Ascending aorta (tissue), 2 donors: ENCODE measurements at regions not wholly inside any gene's neighbourhood (a gene's known extent, or its start where the extent isn't known, plus 50 kb on each side); places are given as distances from the start of the nearest gene placed in this dataset.
A peak's percentile ranks its signal among the peaks of the same experiment; 100 is the strongest.

Experiments
- DNase-seq, 2 donors: peaks; one replicate each; pipeline ENCODE4 v3.0.0-alpha.2; 2019; ENCODE audit warnings: low spot score in 2 of 2
- H3K27ac ChIP-seq, 2 donors: fragments of 200-600 bp; sonication (generic); one replicate each; pipeline ENCODE4 v1.5.1; 2016 to 2017; ENCODE audit warnings: mild to moderate bottlenecking in 1 of 2
- H3K27me3 ChIP-seq: fragments of 200-600 bp; sonication (generic); one replicate; pipeline ENCODE4 v1.5.1; 2017
- H3K36me3 ChIP-seq, 2 donors: fragments of 200-600 bp; sonication (generic); one replicate each; pipeline ENCODE4 v1.5.1; 2016
- H3K4me1 ChIP-seq, 2 donors: fragments of 200-600 bp; sonication (generic); one replicate each; pipeline ENCODE4 v1.5.1; 2016 to 2017; ENCODE audit warnings: mild to moderate bottlenecking in 1 of 2
- H3K4me3 ChIP-seq, 2 donors: fragments of 200-600 bp; sonication (generic); one replicate each; pipeline ENCODE4 v1.5.1; 2016 to 2017; ENCODE audit warnings: mild to moderate bottlenecking in 1 of 2
- H3K9me3 ChIP-seq, 2 donors: fragments of 200-600 bp; sonication (generic); one replicate each; pipeline ENCODE4 v1.5.1; 2016
- intact Hi-C: fragments of 100-400 bp; cut with DNase I; formaldehyde crosslinking; loops from one replicate; pipeline ENCODE4 v1.15.1; 2023
- TF ChIP-seq, protein P1 (sequence below), 3 experiments: fragments of 200-600 bp in 2 of 3; fragments of 450-650 bp in 1 of 3; sonication (generic) in 2 of 3; IDR thresholded peaks; one replicate each; pipeline ENCODE4 v1.5.1; 2016 to 2019; ENCODE audit warnings: antibody characterized with exemption in 3 of 3, mild to moderate bottlenecking in 1 of 3, moderate library complexity in 1 of 3

GRCh38 chr3:167958141-167958540 is 137.6 kb downstream of the GOLIM4 start:
- no peaks in the 10 kb centered on the region for H3K36me3 ChIP-seq
- intact Hi-C loops = no loop called here
- no peaks in the 10 kb centered on the region for H3K27me3 ChIP-seq
- no peak overlapping the region for H3K27ac ChIP-seq
- no peak for DNase-seq
- TF ChIP-seq, protein P1, sequence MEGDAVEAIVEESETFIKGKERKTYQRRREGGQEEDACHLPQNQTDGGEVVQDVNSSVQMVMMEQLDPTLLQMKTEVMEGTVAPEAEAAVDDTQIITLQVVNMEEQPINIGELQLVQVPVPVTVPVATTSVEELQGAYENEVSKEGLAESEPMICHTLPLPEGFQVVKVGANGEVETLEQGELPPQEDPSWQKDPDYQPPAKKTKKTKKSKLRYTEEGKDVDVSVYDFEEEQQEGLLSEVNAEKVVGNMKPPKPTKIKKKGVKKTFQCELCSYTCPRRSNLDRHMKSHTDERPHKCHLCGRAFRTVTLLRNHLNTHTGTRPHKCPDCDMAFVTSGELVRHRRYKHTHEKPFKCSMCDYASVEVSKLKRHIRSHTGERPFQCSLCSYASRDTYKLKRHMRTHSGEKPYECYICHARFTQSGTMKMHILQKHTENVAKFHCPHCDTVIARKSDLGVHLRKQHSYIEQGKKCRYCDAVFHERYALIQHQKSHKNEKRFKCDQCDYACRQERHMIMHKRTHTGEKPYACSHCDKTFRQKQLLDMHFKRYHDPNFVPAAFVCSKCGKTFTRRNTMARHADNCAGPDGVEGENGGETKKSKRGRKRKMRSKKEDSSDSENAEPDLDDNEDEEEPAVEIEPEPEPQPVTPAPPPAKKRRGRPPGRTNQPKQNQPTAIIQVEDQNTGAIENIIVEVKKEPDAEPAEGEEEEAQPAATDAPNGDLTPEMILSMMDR (IDR thresholded peaks at IDR 0.05) = no peak
- no peaks in the 10 kb centered on the region for H3K4me1 ChIP-seq
- H3K9me3 ChIP-seq = no peaks in the 10 kb centered on the region
- H3K4me3 ChIP-seq = no peak overlapping the region

- TF ChIP-seq, protein P1 (IDR thresholded peaks at IDR 0.05) = no peak
- Histone ChIP-seq H3K4me3 (no peak overlapping the region), H3K9me3 (no peaks in the 10 kb centered on the region), H3K27ac (no peak overlapping the region), H3K36me3 (no peaks in the 10 kb centered on the region), H3K27me3 (no peaks in the 10 kb centered on the region), H3K4me1 (no peaks in the 10 kb centered on the region)
- intact Hi-C loops = no loop called here
- no peak for DNase-seq
These were observed 142.8 kb downstream of the GOLIM4 start for GRCh38 chr3:167952969-167953368.

GRCh38 chr3:167950212-167950611 is 145.5 kb downstream of the GOLIM4 start:
- Histone ChIP-seq H3K9me3 (no peaks in the 10 kb centered on the region), H3K36me3 (no peaks in the 10 kb centered on the region), H3K27me3 (no peaks in the 10 kb centered on the region), H3K4me1 (no peaks in the 10 kb centered on the region), H3K27ac (no peak overlapping the region), H3K4me3 (no peak overlapping the region)
- TF ChIP-seq, protein P1 (IDR thresholded peaks at IDR 0.05) = no peak
- intact Hi-C loops = no loop called here
- DNase-seq = no peak

GRCh38 chr3:167941234-167941995 is 154.3 kb downstream of the GOLIM4 start:
- DNase-seq = peak; percentile 10 to 67
- H3K27me3 ChIP-seq = no peaks in the 10 kb centered on the region
- TF ChIP-seq, protein P1 (IDR thresholded peaks at IDR 0.05) = no peak

DNA sequence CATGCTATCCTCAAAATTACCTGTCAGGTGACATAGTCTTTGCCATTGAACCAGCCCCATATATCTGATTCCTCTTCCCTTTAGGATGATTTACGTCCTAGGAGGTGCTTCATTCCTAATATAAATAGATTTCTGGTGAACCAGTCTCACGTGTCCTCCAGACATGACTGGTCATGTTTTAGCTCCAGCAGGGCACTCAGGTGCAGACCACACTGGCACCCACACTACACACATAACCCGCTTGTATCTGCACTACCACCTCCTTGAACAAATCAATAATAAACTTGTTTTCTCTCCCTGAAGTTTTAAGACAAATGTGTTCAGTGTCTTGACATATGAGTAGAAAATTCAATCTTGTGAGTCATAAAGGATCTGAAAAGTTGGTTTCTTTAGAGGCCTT is 155.5 kb downstream of the GOLIM4 start:
- intact Hi-C loops = no loop called here
- Histone ChIP-seq H3K4me3 (no peak overlapping the region), H3K27me3 (no peaks in the 10 kb centered on the region), H3K9me3 (no peaks in the 10 kb centered on the region), H3K27ac (no peak overlapping the region), H3K4me1 (no peaks in the 10 kb centered on the region), H3K36me3 (no peaks in the 10 kb centered on the region)
- TF ChIP-seq, protein P1 (IDR thresholded peaks at IDR 0.05) = no peak
- DNase-seq = no peak

More at GRCh38 chr3:167941234-167941995, 154.3 kb downstream of the GOLIM4 start:
- no peaks in the 10 kb centered on the region for H3K9me3 ChIP-seq
- intact Hi-C loops = no loop called here
- no peaks in the 10 kb centered on the region for H3K4me1 ChIP-seq
- no peak overlapping the region for H3K27ac ChIP-seq
- H3K4me3 ChIP-seq = no peak overlapping the region
- H3K36me3 ChIP-seq = no peaks in the 10 kb centered on the region
